Activated T-helper 1 cell treated with Interleukin-2 at 50 U/mL for 16 hours (primary cell): ENCODE measurements at regions not wholly inside any gene's neighbourhood (a gene's known extent, or its start where the extent isn't known, plus 50 kb on each side); places are given as distances from the start of the nearest gene placed in this dataset.
"Not testable (repeated sequence)": the region's sequence is repeated elsewhere in the genome, so short reads cannot be mapped to it uniquely, and the experiment has no call there.

Experiments used
- DNase-seq: peaks from one replicate; pipeline ENCODE4 v3.0.0-alpha.2; 2020; ENCODE audit warnings: low read depth

DNA sequence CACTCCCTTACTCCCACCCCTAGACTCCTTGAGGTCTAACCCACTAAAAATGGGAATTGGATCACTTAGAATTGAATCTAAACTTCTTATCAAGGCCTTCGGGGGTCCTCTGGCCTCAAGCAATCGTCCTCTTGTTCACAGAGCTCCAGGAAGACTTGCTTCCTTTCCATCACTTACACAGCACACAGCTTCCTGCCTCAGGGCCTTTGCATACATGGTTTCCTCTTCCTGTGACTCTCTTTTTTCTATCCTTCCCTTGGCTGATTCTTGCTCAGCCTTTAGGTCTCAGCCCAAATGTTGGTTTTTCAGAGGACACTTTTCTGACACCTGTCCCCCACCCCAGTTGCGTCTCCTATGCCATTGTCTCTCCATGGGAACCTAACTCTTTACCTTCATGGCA is 50.0 kb upstream of the ALDH1B1 start:
- DNase-seq: no peak

DNA sequence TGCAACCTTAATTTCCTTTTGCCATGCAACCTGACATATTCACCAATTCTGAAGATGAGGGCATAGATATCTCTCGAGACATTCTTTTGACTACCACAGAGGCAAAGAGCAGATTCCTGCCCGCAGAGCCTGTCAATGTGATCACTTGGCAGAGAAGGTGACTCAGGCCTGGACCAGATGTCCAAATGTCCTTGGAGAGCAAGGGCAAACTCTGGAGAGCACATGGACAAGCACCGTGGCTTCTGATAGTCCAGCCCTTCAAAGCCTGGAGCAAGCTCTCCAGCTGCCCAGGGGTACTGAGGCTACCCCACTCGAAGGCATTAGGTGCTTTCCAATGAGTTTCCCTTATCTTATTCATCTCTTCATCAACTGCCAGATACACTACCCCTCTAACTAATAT is 50.4 kb upstream of the ALDH1B1 start:
- no peak for DNase-seq

- no peak for DNase-seq
These were observed 53.0 kb upstream of the ALDH1B1 start for GRCh38 chr9:38339496-38339895.

- no peak for DNase-seq
These were observed 53.4 kb upstream of the ALDH1B1 start for GRCh38 chr9:38339087-38339486.

DNA sequence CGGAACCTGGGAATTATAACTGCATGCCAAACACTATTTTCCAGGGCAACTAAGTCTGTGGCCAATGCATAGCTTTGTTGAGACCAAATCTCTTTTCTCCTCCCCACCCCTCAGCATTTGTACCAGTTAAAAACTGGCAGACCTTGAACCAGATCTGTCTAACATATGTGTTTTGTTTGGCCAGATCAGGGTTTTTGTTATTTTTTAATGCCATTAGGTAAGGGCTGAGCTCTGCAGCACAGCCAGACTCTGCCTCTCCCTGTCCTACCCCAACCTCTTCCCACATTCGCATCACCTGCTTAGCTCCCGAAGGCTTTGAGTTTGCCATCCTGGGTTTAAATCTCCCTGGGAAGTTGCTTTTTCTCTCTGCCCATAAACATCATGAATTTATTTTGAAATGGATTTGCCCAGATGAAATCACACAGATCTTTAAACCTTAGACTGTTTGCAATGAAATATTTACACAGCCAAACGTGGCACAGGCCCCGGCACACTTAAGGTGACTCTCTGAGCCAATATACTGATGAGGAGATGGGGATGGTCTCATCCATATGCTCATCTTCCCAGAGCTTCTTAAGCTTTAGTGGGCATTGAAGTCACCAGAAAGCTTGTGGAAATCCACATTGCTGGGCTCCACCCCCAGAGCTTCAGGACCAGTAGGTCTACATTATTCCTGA is 54.0 kb upstream of the ALDH1B1 start:
- no peak for DNase-seq

DNA sequence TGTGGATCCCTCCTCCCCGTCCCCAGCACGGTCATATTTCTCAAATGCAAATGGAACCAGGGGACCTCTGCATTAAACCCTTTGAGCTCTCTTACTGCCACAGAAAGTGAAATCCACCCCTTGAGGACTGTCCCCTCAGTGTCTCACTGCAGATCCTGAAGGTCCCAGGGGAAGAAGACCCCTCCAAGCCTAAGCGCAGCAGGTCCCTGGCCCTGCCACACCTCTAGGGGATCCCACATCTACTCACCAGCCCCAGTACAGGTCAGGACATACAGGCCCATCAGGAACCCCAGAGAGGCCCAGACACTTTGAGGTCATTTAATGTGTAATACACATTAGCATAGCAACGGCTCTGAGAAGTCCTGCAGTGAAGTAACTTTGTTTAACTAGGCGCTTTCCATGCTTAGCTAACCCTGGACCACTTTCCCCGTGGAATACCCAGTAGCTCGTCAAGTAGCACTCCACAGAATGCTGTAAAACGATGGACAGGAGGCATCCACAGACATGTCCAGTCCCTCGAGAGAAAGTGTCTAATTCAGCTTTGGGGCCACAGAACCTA is 54.7 kb upstream of the ALDH1B1 start:
- no peak for DNase-seq

DNA sequence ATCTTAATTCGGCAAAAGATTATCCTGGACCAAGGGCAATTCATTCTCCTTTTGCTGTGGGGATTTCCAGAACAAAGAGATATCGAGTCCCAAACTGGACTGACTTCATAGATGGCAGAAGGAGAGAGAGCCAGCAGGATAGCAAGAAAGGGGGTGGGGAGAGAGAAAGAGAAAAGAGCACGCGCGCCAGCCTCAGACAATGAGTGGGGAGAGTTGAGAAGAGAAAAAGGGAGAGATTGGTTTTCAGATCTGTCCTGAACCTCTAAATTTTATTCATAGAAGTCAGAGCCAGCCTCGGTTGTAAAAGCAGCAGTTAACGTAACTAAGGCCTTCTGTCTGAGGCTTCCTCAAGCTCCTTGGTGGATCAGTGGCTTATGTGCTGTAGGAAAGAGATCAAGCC is 55.3 kb upstream of the ALDH1B1 start:
- DNase-seq: no peak

- DNase-seq: no peak
These were observed 56.2 kb upstream of the ALDH1B1 start for GRCh38 chr9:38336341-38336740.

GRCh38 chr9:38335686-38336085 is 56.8 kb upstream of the ALDH1B1 start:
- no peak for DNase-seq

GRCh38 chr9:38334234-38334633 is 58.3 kb upstream of the ALDH1B1 start:
- DNase-seq: no peak

DNA sequence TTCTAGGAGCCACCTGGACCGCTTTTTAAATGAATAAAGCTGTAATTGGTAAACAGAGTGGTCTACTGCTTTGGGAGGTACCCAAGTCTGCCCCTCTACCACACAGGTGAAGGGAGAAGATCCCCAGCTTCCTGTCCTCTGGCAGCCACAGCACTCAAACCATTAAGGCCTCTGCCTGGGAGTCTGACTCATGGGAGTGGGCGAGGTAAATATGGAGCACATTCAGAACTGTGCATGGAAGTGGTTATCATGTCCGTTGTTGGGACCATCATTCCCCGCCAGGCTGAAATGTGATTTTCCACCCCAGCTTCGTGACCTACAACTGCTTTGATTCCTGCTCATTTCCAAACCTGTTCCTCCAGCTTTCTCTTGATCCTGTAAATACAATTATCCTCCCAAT is 59.5 kb upstream of the ALDH1B1 start:
- DNase-seq: no peak

- no peak for DNase-seq
These were observed 59.9 kb upstream of the ALDH1B1 start for GRCh38 chr9:38332625-38333024.

DNA sequence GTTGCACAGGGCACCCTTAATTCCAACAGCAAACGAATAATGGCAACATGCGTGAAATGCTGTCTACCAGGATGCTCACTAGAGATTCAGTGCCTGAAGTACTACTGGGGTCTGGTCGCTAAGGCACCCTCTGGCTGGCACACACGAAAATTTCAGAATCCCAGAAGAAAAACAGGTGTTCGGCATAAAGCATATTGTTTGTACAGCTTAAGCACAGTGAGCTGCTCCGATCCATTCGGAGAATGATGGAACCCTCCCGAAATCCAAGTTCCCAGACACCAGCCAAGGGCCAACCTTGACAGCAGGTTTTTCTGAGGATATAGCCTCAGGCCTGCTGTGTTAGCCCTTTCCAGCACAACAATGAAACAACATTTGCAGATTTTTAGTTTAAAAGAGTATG is 61.4 kb upstream of the ALDH1B1 start:
- DNase-seq: no peak

DNA sequence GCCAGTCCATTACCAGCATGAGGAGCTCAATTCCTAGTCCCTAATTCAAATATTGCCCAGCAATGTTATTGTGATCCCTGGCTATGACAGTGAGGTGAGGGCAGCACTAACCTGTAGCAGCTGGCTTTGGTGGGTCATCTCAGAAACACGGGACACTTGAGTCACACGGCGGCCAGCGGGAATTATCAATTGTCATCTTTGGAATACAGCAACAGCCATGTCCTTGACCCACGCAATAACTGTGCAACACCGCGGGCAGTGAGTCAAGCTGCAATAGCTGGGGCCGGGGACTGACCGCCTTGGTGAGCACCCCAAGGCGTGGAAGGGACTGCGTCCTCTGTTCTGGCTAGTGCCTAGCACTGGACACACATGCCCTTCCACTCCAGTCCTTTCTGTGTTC is 62.5 kb upstream of the ALDH1B1 start:
- no peak for DNase-seq

GRCh38 chr9:38328765-38329164 is 63.7 kb upstream of the ALDH1B1 start:
- DNase-seq: no peak

- DNase-seq: no peak
These were observed 66.4 kb upstream of the ALDH1B1 start for GRCh38 chr9:38326122-38326521.

DNA sequence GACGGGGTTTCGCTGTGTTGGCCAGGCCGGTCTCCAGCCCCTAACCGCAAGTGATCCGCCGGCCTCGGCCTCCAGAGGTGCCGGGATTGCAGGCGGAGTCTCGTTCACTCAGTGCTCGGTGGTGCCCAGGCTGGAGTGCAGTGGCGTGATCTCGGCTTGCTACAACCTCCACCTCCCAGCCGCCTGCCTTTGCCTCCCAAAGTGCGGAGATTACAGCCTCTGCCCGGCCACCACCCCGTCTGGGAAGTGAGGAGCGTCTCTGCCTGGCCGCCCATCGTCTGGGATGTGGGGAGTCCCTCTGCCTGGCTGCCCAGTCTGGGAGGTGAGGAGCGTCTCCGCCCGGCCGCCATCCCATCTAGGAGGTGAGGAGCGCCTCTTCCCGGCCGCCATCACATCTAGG is 68.3 kb upstream of the ALDH1B1 start:
- DNase-seq: not testable (repeated sequence)

DNA sequence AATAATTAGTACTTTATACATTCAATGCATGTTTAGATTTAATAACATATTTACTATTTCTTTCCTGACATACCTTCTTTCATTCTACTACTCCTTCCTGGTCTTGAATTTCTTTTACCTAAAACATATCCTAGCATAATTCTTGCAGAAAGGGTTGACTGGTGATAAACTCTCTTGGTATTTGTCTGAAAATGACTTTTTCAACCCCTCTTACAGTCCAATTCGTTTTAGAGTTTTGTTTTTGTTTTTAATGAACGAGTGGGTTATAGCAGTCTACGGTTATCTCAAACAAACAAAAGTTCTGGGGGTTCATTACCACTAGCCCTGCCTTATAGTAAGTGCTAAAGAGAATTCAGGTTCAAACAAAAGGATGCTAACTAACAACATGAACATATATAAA is 69.6 kb upstream of the ALDH1B1 start:
- no peak for DNase-seq

- DNase-seq: no peak
These were observed 72.9 kb upstream of the ALDH1B1 start for GRCh38 chr9:38319496-38320173.

GRCh38 chr9:38318759-38319495 is 73.6 kb upstream of the ALDH1B1 start:
- no peak for DNase-seq

DNA sequence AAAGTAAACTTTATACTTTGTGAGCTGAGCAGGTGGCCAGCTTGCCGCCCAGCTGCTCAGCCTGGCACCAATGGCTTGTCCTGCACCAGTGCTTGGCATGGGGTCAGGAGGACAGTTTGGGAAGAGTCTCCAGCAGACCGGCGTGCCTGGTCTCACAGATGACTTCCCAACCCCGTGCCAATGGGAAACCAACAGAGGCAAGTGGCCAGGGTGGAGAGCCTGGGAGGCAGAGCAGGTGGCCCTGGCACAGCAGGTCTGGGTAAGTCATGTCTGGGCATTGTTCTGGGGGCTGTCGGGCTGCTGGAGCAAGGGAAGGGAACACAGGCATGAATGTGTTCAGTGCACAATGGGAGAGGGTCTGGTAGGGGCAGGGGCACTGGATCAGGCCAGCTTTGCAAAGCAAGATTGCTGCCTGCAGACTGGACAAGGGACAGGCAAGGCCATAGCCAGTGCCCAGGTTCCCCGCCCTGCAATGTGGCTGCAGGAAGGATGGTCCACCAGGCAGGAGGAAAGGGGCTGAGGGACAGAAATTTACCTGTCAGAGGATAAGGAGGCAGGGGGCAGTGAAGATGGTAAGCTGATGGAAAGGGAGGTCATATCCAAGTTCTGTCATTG is 76.2 kb upstream of the ALDH1B1 start:
- DNase-seq: no peak

DNA sequence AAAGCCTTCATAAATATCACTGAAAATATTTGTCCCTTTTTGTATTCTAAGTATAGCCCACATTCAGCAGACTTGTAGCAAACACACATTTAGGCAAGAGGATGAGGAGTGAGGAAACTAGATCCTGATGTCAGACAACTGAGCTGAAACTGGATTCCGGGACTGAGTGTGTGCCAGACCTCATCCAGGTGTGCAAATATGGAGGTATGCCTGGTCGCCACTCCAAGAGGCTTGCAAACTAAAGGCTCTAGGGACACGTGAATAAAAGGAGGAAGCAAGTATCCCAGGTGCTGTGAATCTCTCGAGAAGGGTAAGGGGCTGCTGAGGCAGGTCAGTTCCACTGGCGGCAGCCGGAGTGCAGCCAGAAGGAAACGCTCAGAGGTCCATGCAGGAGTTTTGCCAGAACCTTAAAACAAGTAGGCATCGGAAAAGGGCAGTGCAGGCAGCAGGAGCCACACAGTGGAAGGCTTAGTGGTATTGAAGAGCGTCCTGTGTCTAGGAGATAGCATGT is 77.4 kb upstream of the ALDH1B1 start:
- no peak for DNase-seq
